Stimulated activated naive CD8-positive, alpha-beta T cell treated with anti-CD3 and anti-CD28 coated beads, Interleukin-15, Interleukin-2, amounts not matched to agents 100 ng/mL and 50 ng/mL, for 24 hours (primary cell): ENCODE measurements at regions not wholly inside any gene's neighbourhood (a gene's known extent, or its start where the extent isn't known, plus 50 kb on each side); places are given as distances from the start of the nearest gene placed in this dataset.

ENCODE experiments used
- H3K27ac Mint-ChIP-seq: one replicate; pipeline ENCODE4 v1.8.0; 2021; ENCODE audit warnings: mild to moderate bottlenecking, mixed read lengths
- H3K27me3 Mint-ChIP-seq: one replicate; pipeline ENCODE4 v1.8.0; 2021; ENCODE audit warnings: mixed read lengths
- H3K36me3 Mint-ChIP-seq: one replicate; pipeline ENCODE4 v1.8.0; 2021; ENCODE audit warnings: low read depth, mixed read lengths
- H3K4me1 Mint-ChIP-seq: one replicate; pipeline ENCODE4 v1.8.0; 2021; ENCODE audit warnings: low read depth, mixed read lengths
- H3K4me3 Mint-ChIP-seq: one replicate; pipeline ENCODE4 v1.8.0; 2021; ENCODE audit warnings: mild to moderate bottlenecking, mixed read lengths
- H3K9me3 Mint-ChIP-seq: one replicate; pipeline ENCODE4 v1.8.0; 2021; ENCODE audit warnings: mixed read lengths

DNA sequence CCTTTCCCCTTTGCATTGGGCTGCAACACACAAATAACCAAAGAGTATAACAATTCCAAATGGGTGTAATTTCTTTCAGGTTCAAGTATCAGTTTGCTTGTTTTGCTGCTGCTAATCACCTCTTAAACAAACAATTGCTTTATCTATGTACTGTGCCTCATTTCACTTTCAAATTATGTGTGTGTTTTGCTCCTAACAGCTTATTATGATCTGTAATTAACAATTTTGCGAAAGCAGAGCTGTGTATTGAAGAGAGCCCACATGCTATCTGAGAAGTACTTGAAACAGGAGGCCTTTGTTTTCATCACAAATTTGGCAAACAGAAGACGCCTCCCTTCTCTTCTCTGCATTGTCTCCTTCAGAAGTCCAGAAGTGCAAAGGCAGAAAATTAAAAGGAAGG is 312.0 kb downstream of the TLE1 start:
- H3K27me3 Mint-ChIP-seq, result no peaks in the 10 kb centered on the region
- no peak overlapping the region for H3K27ac Mint-ChIP-seq
- H3K9me3 Mint-ChIP-seq, result no peaks in the 10 kb centered on the region
- H3K36me3 Mint-ChIP-seq, result no peaks in the 10 kb centered on the region
- no peaks in the 10 kb centered on the region for H3K4me1 Mint-ChIP-seq
- H3K4me3 Mint-ChIP-seq, result no peak overlapping the region

DNA sequence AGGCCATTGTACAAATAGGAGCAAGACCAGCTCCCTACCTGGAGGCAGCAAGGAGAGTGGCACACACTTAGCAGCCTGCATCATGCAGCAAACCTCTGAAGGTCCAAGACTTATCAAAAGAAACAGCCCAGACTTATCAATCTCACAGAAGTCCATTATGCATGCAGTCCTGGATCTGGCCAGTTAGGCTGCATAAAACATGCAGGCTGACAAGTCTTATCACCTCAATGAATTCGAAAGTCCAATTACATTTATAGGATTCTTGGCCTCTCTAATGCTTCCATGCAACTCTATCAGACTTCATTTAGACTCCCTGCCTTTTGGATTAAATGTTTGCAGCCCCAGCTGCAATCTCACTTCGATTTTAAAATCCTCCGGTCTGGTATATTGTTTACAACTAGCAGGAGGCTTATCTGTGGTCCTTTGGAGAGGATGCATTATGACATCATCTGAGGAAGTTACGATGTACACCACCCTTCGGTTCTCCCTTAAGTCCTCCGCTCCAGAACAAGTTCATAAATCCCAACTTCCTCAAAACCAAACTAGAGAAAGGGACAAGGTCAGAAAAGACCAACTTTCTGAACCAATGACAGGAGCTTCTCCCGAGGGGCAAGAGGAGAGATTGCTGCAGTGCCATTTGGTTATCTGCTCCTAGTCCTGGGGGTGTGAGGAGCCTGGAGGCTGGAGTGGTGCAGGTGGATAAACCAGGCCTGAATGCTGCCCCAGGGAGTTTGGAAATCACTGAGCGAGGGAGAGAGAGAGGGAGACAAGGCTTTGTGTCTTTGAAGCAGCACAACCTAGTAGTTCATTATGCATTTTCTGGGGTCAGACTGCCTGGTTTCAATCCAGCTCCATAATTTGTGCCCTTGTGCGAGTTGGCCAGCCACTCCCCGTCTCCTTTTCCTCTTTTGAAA is 313.9 kb downstream of the TLE1 start:
- no peaks in the 10 kb centered on the region for H3K27me3 Mint-ChIP-seq
- H3K36me3 Mint-ChIP-seq, result no peaks in the 10 kb centered on the region
- H3K4me1 Mint-ChIP-seq, result no peaks in the 10 kb centered on the region
- no peak overlapping the region for H3K4me3 Mint-ChIP-seq
- no peaks in the 10 kb centered on the region for H3K9me3 Mint-ChIP-seq
- H3K27ac Mint-ChIP-seq, result no peak overlapping the region

DNA sequence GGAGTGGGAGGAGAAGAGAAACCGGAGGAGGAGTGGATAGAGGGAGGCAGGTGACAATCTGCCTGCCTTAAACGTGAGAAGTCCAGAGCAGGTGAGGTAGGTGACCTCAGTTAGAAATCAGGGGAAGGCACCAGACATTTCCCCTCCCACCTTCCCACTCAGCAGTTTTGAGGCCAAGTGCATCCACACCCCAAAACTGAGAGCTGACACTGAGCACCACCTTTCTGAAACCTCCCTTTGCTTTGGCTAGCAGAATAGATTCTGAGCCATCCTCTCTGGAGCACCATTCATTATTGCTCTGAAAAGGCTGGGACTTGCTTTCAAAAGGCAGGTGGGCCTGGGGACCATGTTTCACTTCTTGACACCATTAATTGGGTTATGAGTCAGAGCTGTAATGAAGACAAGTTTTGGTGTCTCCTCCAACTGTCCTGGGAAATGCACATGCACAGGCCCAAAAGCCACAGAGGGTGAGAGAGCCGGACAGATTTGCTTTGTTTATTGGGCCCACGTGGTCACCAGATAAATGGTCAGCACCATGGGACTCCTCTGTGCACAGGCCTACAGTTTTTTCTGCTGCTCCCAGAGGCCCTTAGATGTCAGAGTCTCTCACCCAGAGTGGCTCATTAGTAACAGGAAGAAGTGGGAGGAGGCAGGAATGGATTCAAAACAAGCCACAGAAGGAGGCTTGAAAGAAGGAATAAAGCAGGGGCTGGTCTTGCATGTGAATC is 314.7 kb downstream of the TLE1 start:
- Mint-ChIP-seq H3K27ac (no peak overlapping the region), H3K4me1 (no peaks in the 10 kb centered on the region), H3K9me3 (no peaks in the 10 kb centered on the region), H3K4me3 (no peak overlapping the region), H3K36me3 (no peaks in the 10 kb centered on the region), H3K27me3 (no peaks in the 10 kb centered on the region)

DNA sequence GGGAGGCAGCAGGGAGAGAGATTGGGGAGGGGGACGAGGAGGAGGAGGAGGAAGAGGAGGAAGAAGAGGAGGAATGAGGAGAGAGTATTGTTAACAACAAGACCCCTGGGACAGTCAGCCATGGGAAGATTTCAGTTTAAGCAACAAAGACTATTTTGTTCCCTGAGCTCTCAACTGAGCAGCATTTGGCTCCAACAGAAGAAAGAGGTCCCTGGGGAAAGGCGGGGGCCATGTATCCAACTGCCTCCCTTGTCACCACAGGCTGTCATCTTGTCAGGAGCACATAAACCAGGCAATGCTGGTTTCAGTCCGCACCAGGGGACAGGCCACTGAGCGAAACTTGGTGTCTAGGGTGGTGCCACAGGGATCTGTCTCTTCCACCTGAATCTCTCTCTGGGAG is 316.1 kb downstream of the TLE1 start:
- Mint-ChIP-seq H3K9me3 (no peaks in the 10 kb centered on the region), H3K36me3 (no peaks in the 10 kb centered on the region), H3K4me1 (no peaks in the 10 kb centered on the region), H3K4me3 (no peak overlapping the region), H3K27ac (no peak overlapping the region), H3K27me3 (no peaks in the 10 kb centered on the region)

DNA sequence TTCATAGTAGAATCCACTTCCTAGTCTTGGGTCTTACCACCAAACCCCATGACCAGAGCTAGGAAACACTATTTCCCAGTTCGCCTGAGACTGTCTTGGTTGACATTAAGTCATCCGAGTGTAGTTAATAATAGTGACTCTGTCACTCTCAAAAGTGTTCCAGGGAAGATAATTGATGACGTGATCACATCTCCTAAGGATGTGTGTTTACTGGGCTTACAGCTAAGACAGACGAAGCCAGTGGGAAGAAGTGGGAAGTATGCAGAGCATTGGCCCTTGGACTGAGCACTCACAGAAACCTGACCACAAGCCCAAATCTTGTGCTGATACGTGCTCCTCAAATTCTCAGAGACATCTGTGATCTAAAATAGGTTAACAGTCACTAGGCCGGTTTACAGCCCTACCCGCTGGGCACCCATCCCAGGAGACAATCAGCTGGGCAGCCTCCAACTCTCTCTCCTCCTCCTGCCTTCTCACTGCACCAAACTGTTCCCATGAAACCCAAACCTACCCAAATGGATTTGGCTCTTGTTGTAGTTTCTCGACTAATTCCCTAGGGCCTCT is 316.6 kb downstream of the TLE1 start:
- Mint-ChIP-seq H3K27ac (no peak overlapping the region), H3K27me3 (no peaks in the 10 kb centered on the region), H3K36me3 (no peaks in the 10 kb centered on the region), H3K4me3 (no peak overlapping the region), H3K9me3 (no peaks in the 10 kb centered on the region), H3K4me1 (no peaks in the 10 kb centered on the region)

DNA sequence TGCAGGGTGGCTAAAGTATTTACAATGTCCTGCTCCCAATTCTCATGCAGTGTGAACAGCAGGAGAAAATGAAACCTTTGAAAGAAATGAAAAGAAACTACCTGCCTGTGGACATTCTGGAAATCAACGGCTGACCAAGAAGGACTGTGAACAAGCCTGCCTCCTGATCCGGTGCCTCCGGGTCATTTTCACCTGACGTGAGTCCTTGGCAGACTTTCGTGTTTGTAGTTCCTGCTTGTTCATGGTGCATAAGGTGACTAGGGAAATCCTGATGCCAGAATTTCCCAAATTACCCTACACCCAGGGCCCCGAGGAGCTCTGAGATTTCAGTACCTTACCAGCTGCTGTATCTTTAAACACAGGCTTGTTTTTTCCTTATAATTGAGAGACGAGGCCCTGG is 317.5 kb downstream of the TLE1 start:
- Mint-ChIP-seq H3K27me3 (no peaks in the 10 kb centered on the region), H3K4me1 (no peaks in the 10 kb centered on the region), H3K4me3 (no peak overlapping the region), H3K36me3 (no peaks in the 10 kb centered on the region), H3K9me3 (peaks cover 6% of the 10 kb centered on the region), H3K27ac (no peak overlapping the region)

DNA sequence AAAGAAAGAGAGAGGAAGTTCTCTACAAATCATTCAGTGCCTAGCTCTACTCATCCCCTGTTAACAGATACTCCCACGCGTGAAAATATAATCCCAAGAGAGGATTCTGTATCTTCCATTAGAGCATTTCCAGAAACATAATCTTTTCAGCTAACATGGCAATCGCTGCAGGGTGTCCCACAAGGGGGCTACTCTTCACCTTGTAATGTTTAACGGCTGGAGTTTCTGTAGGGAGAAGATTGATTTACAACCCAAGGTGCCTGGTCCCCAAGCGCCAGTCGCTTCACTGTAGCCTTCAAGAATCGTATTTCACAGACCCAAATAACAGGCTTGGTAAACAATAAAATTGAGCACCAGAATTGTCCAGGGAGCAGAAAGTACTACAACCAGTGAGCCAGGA is 318.7 kb downstream of the TLE1 start:
- no peak overlapping the region for H3K27ac Mint-ChIP-seq
- H3K4me3 Mint-ChIP-seq, result no peak overlapping the region
- H3K27me3 Mint-ChIP-seq, result no peaks in the 10 kb centered on the region
- H3K36me3 Mint-ChIP-seq, result no peaks in the 10 kb centered on the region
- H3K9me3 Mint-ChIP-seq, result peaks cover 11% of the 10 kb centered on the region
- no peaks in the 10 kb centered on the region for H3K4me1 Mint-ChIP-seq

DNA sequence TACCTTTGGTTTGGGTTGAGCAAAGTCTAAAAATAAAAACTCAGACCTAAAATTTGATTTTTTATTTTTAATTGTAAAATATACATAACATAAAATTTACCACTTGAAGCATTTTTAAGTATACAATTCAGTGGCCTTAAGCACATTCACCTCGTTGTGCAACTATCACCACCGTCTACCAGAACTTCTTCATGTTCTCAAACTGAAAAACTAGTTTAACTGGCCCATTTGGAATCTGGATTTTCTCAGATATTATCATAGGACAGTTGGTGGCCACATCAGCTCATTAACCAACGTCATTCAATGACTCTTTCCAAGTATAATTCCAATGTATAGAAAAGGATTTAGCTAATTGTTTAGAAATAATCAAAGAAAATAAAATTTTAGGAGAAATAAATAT is 319.3 kb downstream of the TLE1 start:
- no peaks in the 10 kb centered on the region for H3K4me1 Mint-ChIP-seq
- no peak overlapping the region for H3K4me3 Mint-ChIP-seq
- no peaks in the 10 kb centered on the region for H3K27me3 Mint-ChIP-seq
- no peak overlapping the region for H3K27ac Mint-ChIP-seq
- H3K36me3 Mint-ChIP-seq, result no peaks in the 10 kb centered on the region
- H3K9me3 Mint-ChIP-seq, result peaks cover 12% of the 10 kb centered on the region

DNA sequence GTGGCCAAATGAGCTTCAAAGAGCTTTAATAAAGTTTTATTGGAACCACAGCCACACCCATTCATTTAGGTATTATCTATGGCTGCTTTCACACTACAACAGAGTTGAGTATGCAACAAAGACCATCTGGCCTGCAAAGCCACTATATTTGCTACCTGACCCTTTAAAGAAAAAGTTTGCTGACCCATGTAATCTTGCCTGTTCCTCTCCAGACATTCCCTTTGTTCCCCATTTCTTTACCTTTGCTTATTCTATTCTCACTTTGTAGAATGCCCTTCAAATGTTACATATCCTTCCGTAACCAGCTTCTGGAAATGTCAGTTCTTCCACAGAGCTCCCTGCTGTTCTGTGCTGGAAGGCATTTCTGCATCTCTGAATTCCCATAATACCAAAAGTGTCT is 320.2 kb downstream of the TLE1 start:
- H3K27me3 Mint-ChIP-seq, result no peaks in the 10 kb centered on the region
- H3K27ac Mint-ChIP-seq, result no peak overlapping the region
- no peaks in the 10 kb centered on the region for H3K36me3 Mint-ChIP-seq
- no peak overlapping the region for H3K4me3 Mint-ChIP-seq
- no peaks in the 10 kb centered on the region for H3K4me1 Mint-ChIP-seq
- peaks cover 21% of the 10 kb centered on the region for H3K9me3 Mint-ChIP-seq

DNA sequence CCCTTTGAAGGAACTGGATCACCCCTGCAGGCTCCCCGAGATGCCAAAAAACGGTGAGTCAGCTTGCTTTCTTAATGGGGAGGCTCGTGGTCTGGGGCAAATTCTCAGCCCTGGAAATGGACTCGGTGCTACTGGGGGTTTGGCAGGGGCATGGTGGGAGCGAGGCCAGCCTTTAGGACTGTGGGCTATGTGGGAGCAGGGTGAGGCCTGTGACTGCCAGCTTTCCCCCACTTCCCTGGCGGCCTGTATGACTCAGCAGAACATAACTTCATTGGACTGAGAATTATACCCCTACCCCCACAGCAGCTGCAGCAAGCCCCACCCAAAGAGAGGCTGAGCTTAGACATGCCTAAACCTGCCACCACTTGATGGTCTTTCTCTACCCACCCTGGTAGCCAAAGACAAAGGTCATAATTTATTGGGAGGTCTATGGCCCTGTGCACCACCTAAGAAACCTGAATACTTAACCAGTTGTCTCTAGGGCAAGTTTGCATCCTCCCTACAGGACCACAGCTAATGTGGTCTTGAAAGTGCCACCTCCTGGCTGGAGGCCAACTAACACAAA is 325.3 kb downstream of the TLE1 start:
- Mint-ChIP-seq H3K27me3 (no peaks in the 10 kb centered on the region), H3K4me3 (no peak overlapping the region), H3K36me3 (no peaks in the 10 kb centered on the region), H3K4me1 (no peaks in the 10 kb centered on the region), H3K27ac (no peak overlapping the region), H3K9me3 (peaks cover 37% of the 10 kb centered on the region)

DNA sequence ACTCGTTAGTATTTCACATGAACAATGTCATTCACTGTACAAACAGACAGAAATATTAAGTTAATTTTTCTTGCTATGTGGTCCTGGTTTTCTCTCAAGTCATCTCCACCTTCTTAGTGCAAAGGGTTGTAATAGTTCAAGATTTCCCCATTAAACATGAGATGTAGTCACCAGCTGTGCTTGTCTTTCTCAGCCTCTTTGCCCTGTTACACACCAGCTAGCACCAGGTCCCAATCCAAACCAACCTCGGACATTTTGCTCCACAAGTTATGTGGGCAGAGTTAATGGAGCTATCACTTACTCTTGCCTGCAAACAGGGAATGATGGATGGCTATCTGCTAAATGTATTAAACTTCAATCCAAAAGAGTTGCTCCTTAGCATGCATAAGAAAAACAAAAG is 328.1 kb downstream of the TLE1 start:
- Mint-ChIP-seq H3K4me3 (no peak overlapping the region), H3K9me3 (peaks cover 28% of the 10 kb centered on the region), H3K27me3 (no peaks in the 10 kb centered on the region), H3K4me1 (no peaks in the 10 kb centered on the region), H3K27ac (no peak overlapping the region), H3K36me3 (no peaks in the 10 kb centered on the region)

DNA sequence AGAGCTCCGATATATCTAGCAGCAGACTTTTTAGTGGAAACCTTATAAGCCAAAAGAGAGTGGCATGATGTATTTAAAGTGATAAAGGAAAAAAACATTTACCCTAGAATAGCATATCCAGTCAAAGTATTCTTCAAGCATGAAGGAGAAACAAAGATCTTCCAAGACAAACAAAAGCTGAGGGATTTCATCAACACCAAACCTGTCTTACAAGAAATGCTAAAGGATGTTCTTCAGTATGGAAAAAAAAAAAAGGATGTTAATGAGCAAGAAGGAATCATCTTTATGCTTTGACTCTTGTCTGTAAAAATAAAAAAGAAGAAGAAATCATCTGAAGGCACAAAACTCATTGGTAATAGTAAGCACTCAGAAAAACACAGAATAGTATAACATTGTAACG is 338.2 kb downstream of the TLE1 start:
- no peak overlapping the region for H3K27ac Mint-ChIP-seq
- no peak overlapping the region for H3K4me3 Mint-ChIP-seq
- peaks cover 4% of the 10 kb centered on the region for H3K9me3 Mint-ChIP-seq
- H3K36me3 Mint-ChIP-seq, result no peaks in the 10 kb centered on the region
- H3K27me3 Mint-ChIP-seq, result no peaks in the 10 kb centered on the region
- H3K4me1 Mint-ChIP-seq, result no peaks in the 10 kb centered on the region

DNA sequence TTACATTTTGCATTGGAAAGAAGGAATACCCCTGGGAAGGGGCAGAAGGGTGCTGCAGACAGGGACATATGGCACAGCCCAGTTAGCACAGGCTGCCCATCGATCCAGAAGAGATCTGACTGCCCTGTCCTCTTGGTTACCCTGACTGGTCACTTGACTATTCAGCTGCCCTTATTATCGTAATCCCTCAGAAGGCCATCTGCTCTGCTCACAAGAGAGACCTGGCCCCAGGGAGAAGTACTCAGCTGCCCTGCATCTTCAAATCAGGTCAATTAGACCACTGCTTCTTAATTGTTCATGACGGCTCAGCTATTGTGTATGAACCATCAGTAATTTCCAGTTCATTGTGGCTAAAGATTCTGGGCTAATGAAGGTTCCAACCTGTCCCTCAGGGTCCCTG is 345.0 kb downstream of the TLE1 start:
- H3K4me3 Mint-ChIP-seq, result no peak overlapping the region
- H3K4me1 Mint-ChIP-seq, result no peaks in the 10 kb centered on the region
- no peaks in the 10 kb centered on the region for H3K9me3 Mint-ChIP-seq
- H3K27me3 Mint-ChIP-seq, result no peaks in the 10 kb centered on the region
- H3K36me3 Mint-ChIP-seq, result no peaks in the 10 kb centered on the region
- no peak overlapping the region for H3K27ac Mint-ChIP-seq

DNA sequence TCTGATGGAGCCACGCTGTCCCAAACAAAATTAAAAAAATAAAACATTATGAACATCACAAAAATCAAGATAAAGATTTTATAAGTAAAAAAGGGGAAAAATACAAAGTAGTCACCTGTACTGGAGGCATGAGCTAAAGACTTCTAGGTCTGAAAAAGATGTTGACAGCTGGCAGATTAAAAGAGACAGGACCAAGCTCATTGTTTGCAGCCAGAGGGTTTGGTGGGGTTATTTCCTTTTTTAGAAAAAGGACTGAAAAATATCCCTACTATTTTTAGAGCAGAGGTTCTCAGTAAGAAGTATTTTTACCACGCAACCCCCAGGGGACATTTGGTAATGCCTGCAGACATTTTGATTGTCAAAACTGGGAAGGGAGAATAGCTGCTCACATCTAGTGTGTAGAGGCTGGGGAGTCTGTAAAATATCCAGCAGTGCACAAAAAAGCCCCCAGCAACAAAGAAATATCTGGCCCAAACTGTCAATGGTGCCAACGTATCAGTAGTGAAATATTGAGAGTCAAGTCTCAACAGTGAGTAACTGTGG is 353.4 kb downstream of the TLE1 start:
- Mint-ChIP-seq H3K36me3 (no peaks in the 10 kb centered on the region), H3K27ac (no peak overlapping the region), H3K27me3 (no peaks in the 10 kb centered on the region), H3K4me3 (no peak overlapping the region), H3K9me3 (peaks cover 27% of the 10 kb centered on the region), H3K4me1 (no peaks in the 10 kb centered on the region)

DNA sequence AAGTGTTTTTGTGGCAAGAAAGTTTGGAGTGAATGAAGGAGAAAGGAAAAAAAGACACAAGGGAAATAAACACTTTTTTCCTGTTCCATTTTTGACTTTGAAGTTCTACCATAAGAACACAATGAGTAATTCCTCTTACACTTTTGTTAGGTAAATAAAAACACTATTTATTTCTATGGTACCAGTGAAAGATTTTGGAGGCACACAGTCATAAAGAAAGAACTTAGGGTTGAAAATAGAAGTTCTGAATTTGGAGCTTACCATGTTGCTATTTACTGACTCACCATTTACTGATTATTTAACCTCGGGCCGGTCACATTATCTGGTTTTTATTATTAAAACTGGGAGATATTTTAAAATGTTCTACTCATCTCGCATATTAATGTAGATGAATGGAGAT is 367.8 kb downstream of the TLE1 start:
- Mint-ChIP-seq H3K4me1 (no peaks in the 10 kb centered on the region), H3K27ac (no peak overlapping the region), H3K27me3 (no peaks in the 10 kb centered on the region), H3K4me3 (no peak overlapping the region), H3K36me3 (no peaks in the 10 kb centered on the region), H3K9me3 (peaks cover 4% of the 10 kb centered on the region)
